Fibroblast of skin of scalp (primary cell): ENCODE measurements at regions not wholly inside any gene's neighbourhood (a gene's known extent, or its start where the extent isn't known, plus 50 kb on each side); places are given as distances from the start of the nearest gene placed in this dataset.
A peak's percentile ranks its signal among the peaks of the same experiment; 100 is the strongest.

Experiments used
- DNase-seq: peaks from one replicate; pipeline ENCODE4 v3.0.0-alpha.2; 2013

- DNase-seq: no peak
Observed at GRCh38 chr1:229035748-229036082, 235.2 kb upstream of the RAB4A start.

- DNase-seq: no peak
Observed at GRCh38 chr1:229037806-229038405, 233.0 kb upstream of the RAB4A start.

DNA sequence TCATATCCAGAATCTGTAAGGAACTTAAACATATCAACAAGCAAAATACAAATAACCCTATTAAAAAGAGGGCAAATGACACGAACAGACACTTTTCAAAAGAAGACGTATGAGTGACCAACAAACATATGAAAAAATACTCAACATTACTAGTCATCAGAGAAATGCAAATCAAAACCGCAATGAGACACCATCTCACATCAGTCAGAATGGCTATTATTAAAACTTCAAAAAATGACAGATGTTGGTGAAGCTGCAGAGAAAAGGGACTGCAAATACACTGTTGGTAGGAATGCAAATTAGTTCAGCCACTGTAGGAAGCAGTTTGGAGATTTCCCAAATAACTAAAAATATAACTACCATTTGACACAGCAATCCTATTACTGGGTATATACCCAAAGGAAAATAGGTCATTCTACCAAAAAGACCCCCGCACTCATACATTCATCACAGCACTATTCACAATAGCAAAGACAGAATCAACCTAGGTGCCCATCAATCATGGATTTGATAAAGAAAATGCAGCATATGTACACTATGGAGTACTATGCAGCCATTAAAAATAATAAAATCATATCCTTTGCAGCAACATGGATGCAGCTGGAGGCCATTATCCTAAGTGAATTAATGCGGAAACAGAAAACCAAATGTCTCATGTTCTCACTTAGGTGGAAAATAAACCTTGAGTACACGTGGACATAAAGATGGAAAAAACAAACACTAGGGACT is 230.1 kb upstream of the RAB4A start:
- DNase-seq: no peak

DNA sequence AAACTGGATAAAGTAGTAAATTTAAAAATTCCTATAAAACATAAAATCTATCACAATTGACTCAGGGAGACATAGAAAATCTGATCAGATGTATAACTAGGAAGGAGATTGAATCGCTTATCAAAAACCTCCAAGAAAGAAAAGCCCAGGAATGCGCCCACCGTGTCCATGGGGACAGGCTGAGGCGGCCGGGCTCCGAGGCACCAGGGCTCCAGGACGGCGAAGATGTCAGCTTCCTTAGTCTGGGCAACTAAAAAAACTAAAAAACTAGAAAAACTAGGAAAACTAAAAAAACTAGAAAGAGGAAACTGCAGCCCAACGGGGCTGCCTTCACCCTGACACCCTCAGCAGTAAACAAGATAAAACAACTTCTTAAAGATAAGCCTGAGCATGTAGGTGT is 229.0 kb upstream of the RAB4A start:
- no peak for DNase-seq

DNA sequence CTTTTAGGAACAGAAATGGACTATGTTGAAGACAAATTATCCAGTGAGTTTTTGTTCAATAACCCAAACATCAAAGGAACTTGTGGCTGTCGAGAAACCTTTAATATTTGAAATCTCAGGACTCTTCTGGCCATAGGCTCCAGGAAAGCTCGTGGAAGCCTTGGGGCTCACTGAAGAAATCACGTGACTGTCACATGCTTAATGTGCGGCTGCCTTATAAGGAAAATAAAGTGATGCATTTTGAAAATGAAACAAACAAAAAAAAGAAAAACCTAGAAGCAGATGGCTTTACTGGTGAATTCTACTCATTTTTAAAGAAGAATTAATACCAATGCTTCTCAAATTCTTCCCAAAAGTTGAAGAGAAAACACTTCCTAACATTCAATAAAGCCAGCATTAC is 228.4 kb upstream of the RAB4A start:
- no peak for DNase-seq

DNA sequence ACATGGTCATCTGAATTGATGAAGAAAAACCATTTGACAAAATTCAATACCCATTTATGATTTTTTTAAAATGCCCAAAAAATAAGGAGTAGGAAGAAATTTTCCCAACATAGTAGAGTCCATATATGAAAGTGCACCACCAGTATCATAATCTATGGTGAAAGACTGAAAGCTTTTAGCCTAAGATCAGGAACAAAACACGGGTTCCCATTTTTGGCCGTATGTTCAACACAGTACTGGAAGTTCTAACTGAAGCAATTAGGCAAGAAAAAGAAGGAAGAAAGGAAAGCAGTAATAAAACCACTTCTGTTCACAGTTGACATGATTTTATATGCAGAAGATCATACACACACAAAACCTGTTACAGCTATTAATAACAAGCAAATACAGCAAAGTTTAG is 227.8 kb upstream of the RAB4A start:
- DNase-seq: no peak

GRCh38 chr1:229046251-229046853 is 224.6 kb upstream of the RAB4A start:
- DNase-seq: peak; percentile 9

- DNase-seq: no peak
Observed at GRCh38 chr1:229047161-229047839, 223.6 kb upstream of the RAB4A start.

DNA sequence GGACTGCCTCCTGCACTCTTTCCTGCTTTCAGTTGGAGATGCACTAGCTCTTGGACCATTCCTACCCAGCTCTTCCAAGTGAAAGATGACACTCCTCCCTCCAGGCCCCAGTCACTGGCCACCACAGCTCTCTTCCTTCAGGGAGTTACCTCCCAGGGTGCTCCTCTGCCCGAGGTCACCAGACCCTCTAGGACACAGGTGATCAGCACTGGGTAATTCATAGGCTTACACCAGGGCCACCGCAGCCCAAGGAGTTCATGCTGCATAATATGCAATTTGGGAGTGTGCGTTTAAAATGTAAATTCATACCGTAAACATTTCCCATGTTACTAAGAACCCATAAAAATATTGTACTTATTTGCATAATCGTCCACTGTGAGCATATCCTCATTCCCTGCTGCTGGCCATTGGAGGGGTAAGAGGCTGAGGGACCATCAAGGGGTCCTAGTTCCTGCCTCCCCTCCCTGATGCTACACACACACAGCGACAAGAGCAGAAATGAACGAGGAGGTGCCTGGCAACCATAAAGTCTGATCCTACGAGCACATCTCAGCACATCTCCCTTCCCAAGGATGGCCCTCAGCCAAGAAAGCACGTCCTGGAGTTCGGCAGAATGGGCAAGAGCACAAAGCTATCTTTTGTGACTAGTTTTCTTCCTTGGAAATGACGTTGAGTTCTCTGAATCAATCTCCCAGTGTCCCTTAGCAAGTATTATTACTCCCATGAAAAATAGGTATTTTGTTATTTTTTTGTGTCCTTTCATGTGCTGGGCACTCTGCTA is 222.9 kb upstream of the RAB4A start:
- no peak for DNase-seq

- DNase-seq: no peak
Observed at GRCh38 chr1:229048896-229049295, 222.0 kb upstream of the RAB4A start.

- DNase-seq: no peak
Observed at GRCh38 chr1:229056046-229056445, 214.9 kb upstream of the RAB4A start.

GRCh38 chr1:229058111-229058561 is 212.8 kb upstream of the RAB4A start:
- DNase-seq: no peak

GRCh38 chr1:229058729-229059128 is 212.2 kb upstream of the RAB4A start:
- peak; percentile 3 for DNase-seq

- DNase-seq: no peak
Observed at GRCh38 chr1:229059671-229060539, 211.0 kb upstream of the RAB4A start.

- DNase-seq: no peak
Observed at GRCh38 chr1:229062135-229062534, 208.8 kb upstream of the RAB4A start.

DNA sequence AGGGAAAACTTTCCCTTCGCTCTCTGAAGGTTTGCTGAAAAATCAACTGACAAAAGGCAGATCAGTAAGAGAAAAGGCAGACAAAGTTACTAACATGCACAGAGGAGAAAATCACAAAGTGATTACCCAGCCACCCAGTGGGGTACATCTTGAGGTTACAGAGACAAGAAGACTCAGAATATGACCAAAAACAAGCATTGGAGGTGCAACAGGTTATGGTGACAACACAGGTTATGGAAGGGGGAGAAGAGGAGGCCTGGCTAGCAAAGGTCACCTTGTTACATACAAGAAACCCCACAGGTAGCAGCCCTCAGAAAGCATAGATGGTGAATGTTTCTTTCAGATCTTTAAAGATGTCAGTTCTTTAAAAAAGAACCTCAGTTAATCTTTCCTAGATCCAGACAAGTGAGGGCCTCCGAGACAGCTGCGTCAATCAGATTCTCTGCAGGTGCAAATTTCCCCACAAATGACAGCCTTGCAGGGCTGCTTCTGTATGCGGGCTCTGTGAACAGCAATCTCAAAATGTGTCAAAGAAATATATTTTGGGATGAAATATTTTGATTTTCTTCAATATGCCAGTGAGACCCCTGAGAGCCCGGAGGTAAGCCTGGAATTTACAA is 207.6 kb upstream of the RAB4A start:
- no peak for DNase-seq

GRCh38 chr1:229064320-229065168 is 206.4 kb upstream of the RAB4A start:
- no peak for DNase-seq

GRCh38 chr1:229065613-229066012 is 205.3 kb upstream of the RAB4A start:
- no peak for DNase-seq

DNA sequence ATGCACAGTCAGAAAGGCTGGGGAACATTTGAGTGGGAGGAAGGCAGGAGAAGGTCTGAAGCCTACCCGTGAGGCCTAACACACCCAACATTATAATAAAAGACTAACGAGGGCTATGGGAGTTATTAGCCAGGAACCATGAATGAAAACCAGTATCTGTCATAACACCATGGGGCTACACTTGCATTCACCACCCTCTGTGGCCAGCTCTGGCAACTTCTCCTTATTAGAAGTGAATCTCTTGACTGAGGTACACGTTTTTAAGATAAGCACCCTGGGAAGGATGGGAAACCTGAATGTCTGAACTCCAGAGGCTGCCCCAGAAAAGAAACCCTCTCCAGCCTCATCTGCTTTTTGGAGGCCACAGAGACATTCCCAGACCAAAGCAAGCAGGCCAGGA is 204.3 kb upstream of the RAB4A start:
- no peak for DNase-seq

DNA sequence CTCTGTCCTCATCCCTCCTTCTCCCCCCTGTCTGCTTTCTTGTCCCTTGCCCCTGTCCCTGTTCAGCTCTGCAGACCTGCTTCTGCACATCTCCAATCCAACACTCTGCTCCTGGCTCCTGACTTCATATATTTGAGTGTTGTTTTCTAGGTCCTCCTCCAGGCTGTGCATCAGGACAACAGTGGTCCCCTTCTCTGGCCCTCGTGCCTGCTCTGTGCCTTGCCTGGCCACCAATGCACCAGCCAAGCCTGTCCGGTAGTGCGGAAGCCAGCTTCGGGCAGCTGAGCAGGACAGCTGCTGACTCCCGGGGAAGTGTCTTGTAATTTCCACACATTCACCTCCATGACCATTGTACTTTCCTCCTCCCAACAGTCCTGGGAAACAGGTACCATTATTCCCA is 203.4 kb upstream of the RAB4A start:
- no peak for DNase-seq
